GM18507 (cell line): ENCODE measurements at regions not wholly inside any gene's neighbourhood (a gene's known extent, or its start where the extent isn't known, plus 50 kb on each side); places are given as distances from the start of the nearest gene placed in this dataset.
A peak's percentile ranks its signal among the peaks of the same experiment; 100 is the strongest.

Source experiments
- DNase-seq: peaks from one replicate; pipeline ENCODE4 v3.0.0; 2011; ENCODE audit warnings: low read depth; ENCODE audit not compliant: insufficient read length; ENCODE audit errors: extremely low spot score
- FAIRE-seq: peaks from 2 replicates; lab custom pipeline; 2011; peaks lifted over from hg19 to GRCh38; lab: Jason Lieb, UNC

- FAIRE-seq = peak; percentile 49
- no peak for DNase-seq
Observed at GRCh38 chr18:30929718-30930117, 112.8 kb downstream of the DSC3 start.

GRCh38 chr18:30929065-30929464, 113.5 kb downstream of the DSC3 start:
- FAIRE-seq = no peak

DNA sequence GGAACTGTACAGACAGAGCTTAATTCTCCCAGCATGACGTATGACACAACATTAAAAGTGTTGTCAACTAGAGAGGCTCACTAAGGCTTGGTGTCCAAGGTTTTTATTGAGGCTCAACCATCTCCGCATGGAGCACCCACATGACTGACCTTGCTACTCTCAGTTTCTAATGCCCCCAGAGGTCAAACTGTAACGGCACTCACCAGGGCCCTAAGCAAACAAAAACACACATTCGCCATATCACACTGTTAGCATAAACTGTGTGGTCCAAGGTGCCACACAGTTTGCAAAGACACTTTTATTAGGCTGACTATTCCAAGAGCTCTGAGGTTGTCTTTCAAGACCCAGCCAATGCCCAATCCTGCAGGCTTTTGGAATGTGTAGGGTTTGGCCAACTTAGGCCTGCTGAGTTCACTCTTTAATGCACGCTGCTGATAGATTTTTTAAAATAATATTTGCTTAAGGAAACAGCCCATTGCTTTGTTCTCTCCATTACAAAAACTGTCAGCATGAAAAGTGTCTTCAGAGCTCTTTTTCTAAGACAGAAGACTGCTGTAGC, 114.9 kb downstream of the DSC3 start:
- FAIRE-seq = no peak
- no peak for DNase-seq

More at GRCh38 chr18:30929065-30929464, 113.5 kb downstream of the DSC3 start:
- DNase-seq = no peak

DNA sequence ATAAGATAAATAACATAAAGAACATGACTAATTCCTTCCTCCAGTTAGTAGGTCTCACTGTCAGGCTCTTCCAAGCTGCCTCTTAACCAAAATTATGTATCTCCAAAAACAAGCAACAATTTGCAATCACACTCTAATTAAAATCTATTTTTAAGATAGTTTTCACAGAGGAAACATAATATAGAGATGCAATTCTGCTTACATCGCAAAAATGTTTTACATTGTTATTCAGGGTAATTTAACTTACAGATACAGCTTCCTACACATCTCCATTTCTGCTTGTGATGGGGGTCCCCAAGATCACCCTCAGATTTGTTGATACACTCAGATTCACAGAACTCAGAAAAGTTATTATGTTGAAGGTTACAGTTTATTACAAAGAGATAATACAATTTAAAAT, 115.5 kb downstream of the DSC3 start:
- FAIRE-seq (no peak), DNase-seq (no peak)

GRCh38 chr18:30925795-30926194, 116.7 kb downstream of the DSC3 start:
- DNase-seq (no peak), FAIRE-seq (no peak)

DNA sequence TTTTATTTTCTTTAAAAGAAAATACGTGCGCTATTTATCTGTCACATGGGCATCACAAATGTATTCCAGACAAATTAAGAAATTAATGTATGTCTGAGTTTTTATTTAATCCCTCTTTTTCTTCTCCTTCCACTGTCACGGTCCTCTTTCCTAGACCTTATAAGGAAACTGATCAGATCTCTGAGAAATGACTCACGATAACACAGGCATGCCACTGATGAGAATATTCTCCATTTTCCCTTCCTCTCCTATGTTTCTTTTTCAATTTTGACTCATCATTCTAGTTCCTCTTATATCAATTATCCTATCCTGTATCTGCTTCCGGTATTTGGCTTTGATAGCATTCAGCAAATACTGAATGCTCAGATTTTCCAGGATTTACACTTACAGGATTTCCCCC, 121.8 kb downstream of the DSC3 start:
- FAIRE-seq = no peak
- DNase-seq = no peak

GRCh38 chr18:30920351-30920750, 122.2 kb downstream of the DSC3 start:
- DNase-seq = no peak
- FAIRE-seq = no peak

DNA sequence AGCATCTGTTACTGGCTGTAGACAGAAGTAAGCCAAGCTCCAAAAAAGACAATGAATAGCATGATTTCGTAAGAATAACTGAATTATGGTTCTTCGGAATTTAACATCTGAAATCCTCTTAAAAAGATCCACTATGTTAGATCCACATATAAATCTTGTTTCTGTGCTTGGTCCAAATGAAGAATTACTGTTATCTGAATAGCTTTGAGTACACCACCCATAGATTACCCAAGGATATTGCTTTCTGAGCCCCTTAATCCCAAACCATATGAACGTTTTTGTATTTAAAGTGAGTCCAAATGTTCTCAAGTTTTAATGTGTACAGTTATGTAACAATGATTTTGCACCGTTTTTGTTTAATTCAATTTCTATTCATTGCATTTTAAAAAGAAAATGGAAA, 124.9 kb downstream of the DSC3 start:
- FAIRE-seq (no peak), DNase-seq (no peak)

DNA sequence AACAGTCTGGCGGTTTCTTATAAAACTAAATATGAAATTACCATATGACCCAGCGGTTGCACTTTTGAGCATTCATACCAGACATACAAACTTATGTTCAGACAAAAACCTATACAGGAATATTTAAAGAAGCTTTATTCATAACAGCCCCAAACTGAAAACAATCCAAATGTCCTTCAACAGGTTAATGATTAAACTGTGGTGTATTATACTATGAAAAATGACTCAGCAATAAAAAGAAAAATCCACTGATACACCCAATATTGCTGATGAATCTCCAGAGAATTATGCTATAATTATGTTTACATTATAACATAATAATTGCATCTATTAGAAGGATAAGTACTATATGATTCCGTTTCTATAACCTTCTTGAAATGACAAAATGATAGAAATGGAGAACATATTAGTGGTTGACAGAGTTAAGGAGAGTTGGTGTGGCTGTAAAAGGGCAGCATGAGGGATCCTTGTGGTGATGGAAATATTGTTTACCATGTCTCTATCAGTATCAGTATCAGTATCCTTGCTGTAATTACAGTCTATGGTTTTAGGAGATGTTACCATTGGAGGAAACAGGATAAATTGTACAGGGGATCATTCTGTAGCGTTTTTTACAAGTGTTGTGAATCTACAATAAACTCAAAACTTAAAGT, 127.1 kb downstream of the DSC3 start:
- no peak for DNase-seq

DNA sequence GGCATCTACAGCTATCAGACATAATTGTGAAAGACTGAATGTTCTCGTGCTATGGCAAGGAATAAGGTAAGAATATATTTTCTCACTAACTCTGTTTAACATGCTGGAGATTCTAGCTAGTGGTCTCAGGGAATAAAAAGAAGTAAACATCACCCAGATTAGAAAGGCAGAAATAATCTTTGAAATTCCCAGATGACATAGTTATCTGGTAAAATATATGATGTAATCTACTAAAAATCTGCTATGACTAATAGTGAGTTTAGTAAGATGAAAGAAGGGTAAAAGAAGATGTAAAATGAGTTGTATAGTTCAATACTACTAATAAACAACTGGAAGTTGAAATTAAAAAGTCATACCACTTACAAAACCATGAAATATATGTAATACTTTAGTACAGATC, 134.2 kb downstream of the DSC3 start:
- FAIRE-seq (no peak), DNase-seq (no peak)

More for the DNA sequence above, 127.1 kb downstream of the DSC3 start:
- FAIRE-seq = no peak

GRCh38 chr18:30903566-30903965, 139.0 kb downstream of the DSC3 start:
- no peak for DNase-seq
- FAIRE-seq = no peak

DNA sequence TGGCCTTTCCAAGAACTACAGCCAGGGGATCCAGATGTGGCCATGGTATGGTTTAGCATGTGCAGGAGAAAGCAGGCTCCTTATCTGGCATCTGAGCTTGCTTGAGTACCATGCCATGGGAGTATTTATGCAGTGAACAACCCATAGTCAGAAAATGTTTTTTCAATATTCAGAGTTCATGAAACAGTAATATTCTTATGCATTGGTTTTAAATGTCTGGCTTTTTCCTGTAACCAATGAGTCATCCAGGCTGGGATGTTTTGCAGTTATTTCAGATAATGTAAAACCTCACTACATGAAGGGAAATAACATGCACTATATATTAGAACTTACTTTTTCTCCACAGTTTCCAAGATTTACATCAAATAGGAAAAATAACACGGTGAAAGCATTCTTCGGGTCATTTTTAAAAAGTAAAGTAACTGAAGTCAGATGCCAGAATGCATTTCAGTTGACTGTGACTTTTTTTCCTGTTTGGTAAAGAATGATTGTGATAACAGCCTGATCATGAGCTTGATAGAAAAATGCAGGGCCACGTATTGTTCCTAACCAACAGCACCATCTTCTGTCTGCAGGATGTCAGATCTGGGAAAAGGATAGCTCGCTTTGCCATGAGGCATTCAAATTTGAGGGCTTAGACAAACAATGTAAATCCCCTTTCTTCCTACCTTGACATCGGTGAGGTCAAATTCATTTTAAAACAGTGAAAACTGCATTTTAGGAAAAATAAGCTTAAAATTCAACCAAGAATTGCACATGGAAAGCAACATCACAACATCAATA, 152.8 kb downstream of the DSC3 start:
- FAIRE-seq = no peak
- no peak for DNase-seq

DNA sequence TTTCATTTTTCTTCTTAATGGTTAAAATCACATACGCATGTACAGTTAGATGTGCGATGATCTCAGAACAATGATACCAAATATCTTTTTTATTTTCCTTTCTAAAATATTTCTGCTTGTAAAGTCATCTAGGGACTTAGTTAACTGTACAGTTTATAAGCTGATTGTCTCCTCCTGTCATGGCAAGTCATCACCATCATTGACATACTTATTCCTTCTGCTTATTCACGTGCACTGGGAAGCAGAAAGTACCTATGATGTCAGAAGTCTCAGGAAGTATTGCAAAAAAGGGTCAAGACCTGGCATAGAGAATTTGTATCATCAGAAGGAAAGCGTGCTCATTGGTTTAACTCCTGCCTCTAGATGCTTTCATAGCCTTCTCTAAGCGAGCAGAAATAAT, 154.2 kb downstream of the DSC3 start:
- FAIRE-seq (no peak), DNase-seq (no peak)

- no peak for FAIRE-seq
- DNase-seq = no peak
Observed at GRCh38 chr18:30886998-30887397, 155.5 kb downstream of the DSC3 start.

GRCh38 chr18:30870466-30870865, 172.1 kb downstream of the DSC3 start:
- FAIRE-seq = no peak
- no peak for DNase-seq

GRCh38 chr18:30862900-30863299, 179.6 kb downstream of the DSC3 start:
- FAIRE-seq (no peak), DNase-seq (no peak)

DNA sequence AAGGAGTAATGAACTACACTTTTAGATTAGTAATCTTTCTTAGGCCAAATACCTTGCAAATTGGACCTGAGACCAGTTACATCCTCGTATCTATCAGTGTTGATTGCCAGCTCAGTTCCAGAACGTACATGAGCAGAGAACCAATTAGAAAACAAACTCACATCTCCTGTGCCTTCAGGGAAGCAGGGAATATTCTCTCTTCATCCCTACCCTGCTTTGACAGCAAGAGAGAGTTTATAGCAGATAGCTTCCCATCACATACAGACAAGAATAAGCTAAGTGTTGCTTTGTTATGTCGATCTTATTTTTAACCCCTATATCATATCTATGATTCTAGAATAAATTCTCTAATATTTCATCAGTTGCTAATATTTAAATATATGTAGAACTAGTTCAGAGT, 181.8 kb downstream of the DSC3 start:
- FAIRE-seq = no peak
- no peak for DNase-seq

- no peak for FAIRE-seq
- DNase-seq = no peak
Observed at GRCh38 chr18:30859036-30859435, 183.5 kb downstream of the DSC3 start.

DNA sequence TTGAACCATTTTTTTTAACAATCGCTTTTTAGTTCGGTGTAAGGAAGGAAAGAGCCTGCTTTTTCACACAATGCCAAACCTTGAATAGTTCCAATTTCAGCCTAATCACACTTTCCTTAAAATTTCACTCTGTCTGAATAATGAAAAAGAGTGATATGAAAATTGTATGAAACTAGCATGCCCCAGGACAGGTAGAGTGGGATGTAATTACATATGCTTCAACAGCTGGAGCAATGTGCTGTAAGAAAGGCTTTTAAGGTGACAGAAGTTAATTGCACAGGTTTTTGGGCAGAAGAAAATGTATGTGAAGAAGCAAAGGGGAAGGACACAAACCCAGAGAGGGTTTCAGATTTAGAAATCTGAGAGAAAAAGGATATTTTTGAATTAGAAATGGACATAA, 184.0 kb downstream of the DSC3 start:
- no peak for DNase-seq
- no peak for FAIRE-seq

DNA sequence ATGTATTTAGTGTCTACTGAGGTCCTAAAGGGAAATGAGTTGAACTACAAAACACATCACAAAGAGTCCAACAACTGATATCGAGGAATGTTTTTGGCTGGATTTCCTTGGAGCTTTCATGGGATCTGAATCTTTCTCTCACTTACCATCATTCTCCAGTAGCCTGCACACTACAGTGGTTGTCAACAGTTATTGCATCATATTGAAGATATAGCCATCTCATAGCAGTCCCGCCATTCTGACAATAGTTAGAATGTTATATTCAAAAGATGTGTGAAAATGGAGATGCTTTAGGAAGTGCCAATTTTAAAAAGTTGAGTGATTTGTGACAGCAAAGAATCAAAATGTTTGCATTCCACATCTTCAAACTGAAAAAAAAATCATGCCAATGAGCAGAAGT, 186.8 kb downstream of the DSC3 start:
- no peak for DNase-seq
- no peak for FAIRE-seq

GRCh38 chr18:30852980-30853379, 189.6 kb downstream of the DSC3 start:
- FAIRE-seq (no peak), DNase-seq (no peak)
